C4-2B (cell line): ENCODE measurements at regions not wholly inside any gene's neighbourhood (a gene's known extent, or its start where the extent isn't known, plus 50 kb on each side); places are given as distances from the start of the nearest gene placed in this dataset.

Experiments
- CTCF ChIP-seq: fragments of 450-650 bp; conservative IDR thresholded peaks from 2 replicates; pipeline ENCODE4 v1.5.1; 2017; ENCODE audit warnings: mild to moderate bottlenecking
- ZFX ChIP-seq: fragments of 450-650 bp; IDR thresholded peaks from 2 replicates; pipeline ENCODE4 v1.6.1; 2017

GRCh38 chr10:37520488-37520887, 336.9 kb downstream of the ZNF248 start:
- TF ChIP-seq CTCF (no peak), ZFX (no peak)
